VCaP (cell line): ENCODE measurements at regions not wholly inside any gene's neighbourhood (a gene's known extent, or its start where the extent isn't known, plus 50 kb on each side); places are given as distances from the start of the nearest gene placed in this dataset.

Source experiments
- H3K27ac ChIP-seq: fragments of 450-650 bp; 2 replicates; pipeline ENCODE4 v1.5.1; 2017
- TF ChIP-seq, protein P1 (sequence below): fragments of 450-650 bp; conservative IDR thresholded peaks from 2 replicates; pipeline ENCODE4 v1.5.1; 2017; ENCODE audit warnings: mild to moderate bottlenecking, moderate library complexity

DNA sequence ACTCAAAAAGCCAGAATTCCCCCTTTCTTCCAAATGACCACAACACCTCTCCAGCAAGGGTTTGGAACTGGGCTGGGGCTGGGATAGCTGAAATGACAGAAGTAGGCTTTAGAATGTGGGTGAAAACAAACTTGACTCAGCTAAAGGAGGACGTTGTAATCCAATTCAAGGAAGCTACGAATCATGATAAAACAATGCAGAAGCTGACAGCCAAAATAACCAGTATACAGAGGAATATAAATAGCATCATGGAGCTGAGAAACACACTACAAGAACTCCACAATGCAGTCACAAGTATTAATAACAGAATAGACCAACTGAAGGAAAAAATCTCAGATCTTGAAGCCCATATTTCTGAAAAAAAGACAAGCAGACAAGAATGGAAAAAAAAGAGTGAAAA, 95.8 kb upstream of the TET2 start:
- TF ChIP-seq, protein P1, sequence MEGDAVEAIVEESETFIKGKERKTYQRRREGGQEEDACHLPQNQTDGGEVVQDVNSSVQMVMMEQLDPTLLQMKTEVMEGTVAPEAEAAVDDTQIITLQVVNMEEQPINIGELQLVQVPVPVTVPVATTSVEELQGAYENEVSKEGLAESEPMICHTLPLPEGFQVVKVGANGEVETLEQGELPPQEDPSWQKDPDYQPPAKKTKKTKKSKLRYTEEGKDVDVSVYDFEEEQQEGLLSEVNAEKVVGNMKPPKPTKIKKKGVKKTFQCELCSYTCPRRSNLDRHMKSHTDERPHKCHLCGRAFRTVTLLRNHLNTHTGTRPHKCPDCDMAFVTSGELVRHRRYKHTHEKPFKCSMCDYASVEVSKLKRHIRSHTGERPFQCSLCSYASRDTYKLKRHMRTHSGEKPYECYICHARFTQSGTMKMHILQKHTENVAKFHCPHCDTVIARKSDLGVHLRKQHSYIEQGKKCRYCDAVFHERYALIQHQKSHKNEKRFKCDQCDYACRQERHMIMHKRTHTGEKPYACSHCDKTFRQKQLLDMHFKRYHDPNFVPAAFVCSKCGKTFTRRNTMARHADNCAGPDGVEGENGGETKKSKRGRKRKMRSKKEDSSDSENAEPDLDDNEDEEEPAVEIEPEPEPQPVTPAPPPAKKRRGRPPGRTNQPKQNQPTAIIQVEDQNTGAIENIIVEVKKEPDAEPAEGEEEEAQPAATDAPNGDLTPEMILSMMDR: no peak
- H3K27ac ChIP-seq: no peak overlapping the region

DNA sequence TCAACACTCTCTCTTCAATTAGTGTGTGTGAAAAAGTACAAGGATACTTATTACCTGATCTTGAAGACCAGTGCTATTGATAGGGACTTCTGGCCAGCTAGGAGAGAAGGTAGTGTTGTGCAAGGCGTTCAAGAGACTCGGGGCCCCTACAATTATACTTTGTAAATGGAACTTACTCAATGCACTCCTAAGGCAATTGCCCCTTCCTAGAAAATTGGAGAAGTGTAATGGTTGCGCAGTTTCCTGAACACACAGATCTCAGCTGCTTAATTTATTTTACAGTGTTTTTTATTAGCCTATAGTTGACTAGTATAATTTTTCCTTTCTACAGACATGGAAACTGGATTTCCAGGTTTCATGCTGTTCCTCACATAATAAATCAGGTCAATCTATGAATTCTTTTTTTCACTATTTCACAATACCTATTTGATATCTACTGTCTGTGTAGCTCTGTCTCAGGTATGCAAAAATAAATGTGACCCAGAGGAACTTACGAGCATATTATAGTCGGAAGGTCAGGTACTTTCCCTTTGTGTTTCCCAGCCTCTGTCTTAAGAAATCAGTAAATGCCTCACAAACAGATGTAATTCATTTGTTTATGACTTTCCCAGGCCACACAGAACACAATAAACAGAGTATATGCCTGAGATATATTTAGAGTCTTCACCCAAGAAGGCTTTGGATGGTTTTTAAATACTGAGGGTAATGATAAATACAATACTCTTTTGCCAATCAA, 89.1 kb upstream of the TET2 start:
- peak overlapping the region; percentile 39; the same call in 1 of the 2 replicates for H3K27ac ChIP-seq
- TF ChIP-seq, protein P1: no peak

DNA sequence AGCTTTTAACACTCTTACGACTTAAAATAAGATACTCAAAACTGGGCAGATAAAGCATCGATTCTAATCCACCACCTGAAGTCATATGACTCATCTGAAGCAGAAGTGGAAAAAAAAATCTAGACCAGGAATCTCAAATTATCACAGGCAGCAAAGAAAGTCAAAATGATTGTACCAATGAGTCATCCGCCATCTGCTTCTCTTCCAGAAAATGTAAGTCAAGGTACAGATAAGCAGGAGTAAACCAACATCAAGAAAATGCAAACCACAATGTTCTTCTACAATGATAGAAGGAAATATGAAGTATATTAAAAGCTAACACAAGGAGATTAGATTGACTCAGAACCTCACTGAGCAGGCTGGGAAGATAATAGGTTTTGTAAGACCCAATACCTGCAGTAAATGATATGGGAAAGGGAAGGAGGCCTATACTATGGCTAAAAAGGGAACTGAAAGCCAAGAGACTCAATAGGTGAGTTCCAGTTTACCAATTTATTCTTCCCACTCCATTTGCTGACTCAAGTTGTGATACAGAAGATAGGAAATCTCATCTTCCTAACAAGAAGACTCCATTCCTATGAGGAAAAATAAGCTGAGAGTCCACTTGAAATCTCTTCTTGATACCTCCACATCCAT, 88.4 kb upstream of the TET2 start:
- peak overlapping the region; percentile 39; the same call in 1 of the 2 replicates for H3K27ac ChIP-seq
- TF ChIP-seq, protein P1: no peak

DNA sequence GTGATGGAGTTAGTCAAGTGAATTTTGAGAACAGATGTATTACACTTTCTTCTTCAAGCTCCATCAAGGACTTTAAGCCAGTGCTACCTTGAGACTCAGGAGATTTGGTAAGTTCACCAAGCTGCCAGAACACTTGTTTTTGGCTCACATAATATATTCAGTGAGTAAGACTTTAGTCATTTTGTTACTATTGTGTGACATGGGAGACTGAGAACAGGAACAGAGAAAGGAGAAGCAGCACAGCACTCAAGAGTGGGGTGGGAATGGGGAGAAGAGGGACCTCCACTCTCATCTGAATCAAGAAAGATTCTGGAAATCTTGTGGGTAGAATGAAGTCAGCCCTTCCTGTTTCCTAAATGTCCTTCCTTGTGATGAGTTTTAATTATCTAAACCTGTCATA, 87.3 kb upstream of the TET2 start:
- H3K27ac ChIP-seq: peak overlapping the region; percentile 93
- TF ChIP-seq, protein P1: no peak

DNA sequence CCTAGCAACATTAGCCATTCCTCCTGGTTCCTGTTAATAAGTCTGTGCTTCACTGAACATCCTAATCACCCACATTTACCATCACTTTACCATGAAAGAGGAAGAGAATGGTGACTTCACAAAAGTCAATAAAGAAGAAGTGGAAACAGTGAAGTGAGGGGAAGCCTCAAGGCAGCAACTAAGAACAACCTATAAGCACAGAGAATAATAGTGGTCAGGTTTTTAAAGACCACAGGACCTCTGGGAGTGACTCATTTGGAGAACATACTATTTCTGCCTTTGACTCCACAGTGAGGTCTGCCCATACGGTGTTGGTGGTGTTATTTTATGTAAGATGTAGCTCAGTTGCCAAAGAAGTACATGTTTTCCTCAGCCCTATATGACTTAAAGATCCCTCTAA, 86.0 kb upstream of the TET2 start:
- TF ChIP-seq, protein P1: no peak
- peak overlapping the region; percentile 93 for H3K27ac ChIP-seq

DNA sequence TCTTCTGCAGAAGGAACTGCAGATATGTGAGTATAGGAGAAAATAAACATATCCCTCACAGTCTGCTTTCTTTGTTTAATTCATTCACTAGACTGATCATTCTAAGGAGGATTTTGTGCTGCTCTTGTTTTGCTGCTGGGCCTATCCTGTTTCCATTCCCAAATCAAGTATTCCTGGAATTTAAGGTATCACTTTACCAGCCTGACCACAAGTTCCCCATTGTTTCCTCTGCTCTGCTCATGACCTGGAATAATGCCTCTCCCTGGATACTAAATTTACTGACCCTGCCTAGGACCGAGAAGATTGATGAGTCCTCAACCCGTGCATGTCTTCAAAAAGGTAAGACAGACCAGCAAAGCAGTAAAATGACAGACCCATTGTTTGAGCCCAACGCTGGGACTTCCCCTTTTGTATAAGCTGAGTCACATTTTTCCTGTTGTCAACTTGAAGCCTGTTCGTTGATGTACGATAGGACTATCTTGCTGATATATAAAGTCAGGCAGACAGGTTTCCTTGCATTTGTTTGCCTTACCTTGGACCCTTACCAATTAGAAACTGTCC, 85.5 kb upstream of the TET2 start:
- H3K27ac ChIP-seq: peak overlapping the region; percentile 93
- TF ChIP-seq, protein P1: no peak

DNA sequence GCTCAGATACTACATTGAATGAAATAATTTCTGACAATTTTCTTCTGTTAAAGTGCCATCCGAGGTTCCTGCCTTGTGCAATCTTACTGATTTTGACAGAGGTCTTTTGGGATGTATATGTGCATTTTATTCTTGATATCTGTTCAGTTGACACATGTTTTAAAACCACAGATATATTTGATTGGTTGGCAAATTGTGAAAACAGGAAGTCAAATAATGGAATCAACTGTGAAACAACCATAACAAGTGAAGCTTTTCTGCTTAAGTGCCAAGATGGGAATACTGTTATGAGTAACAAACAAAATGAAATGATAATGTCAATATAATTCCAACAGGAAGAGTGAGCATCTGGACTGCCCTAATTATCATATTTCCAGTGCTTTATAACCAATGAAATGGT, 84.9 kb upstream of the TET2 start:
- TF ChIP-seq, protein P1: no peak
- H3K27ac ChIP-seq: peak overlapping the region; percentile 93
